ENCODE measurements at regions not wholly inside any gene's neighbourhood (a gene's known extent, or its start where the extent isn't known, plus 50 kb on each side); places are given as distances from the start of the nearest gene placed in this dataset.

DNA sequence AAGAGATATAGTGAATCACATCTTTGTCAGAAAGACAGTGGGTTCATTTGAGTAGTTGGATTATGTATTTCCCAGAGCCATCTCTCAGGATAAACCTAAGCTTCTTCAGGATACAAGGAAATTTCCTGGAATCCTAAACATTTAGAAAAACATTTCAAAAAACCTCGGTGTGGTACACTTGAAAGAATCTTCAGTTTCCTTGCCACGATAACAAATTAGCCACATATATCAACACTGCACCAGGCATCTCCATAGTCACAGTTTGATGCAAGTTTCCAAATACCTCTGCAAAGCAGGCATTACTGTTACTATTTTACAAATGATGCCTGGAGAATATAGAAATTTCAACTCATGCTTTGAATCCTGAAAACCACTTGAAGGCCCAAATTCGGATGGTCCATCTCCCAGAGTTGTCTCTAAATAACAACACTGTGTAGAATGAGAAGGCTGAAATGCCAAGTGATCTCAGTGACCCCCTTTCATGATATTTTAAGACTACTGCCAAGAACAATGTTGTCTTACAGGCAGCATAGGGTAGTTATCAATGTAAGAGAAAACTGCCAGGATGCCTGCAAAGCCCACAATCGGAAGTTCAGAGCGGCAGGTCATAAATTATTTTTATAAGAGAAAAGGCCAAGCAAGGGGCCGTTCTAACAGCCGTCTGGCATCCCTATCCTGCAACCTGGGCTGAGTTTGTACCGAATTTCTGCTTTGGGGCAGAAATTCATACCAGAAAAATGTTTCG is 307.9 kb downstream of the TXNL1 start:
- intact Hi-C loops (cut with DNase I) = no loop called here
- no peak for TF ChIP-seq POLR2A (IDR thresholded peaks at IDR 0.05)
- TF ChIP-seq, protein P1, sequence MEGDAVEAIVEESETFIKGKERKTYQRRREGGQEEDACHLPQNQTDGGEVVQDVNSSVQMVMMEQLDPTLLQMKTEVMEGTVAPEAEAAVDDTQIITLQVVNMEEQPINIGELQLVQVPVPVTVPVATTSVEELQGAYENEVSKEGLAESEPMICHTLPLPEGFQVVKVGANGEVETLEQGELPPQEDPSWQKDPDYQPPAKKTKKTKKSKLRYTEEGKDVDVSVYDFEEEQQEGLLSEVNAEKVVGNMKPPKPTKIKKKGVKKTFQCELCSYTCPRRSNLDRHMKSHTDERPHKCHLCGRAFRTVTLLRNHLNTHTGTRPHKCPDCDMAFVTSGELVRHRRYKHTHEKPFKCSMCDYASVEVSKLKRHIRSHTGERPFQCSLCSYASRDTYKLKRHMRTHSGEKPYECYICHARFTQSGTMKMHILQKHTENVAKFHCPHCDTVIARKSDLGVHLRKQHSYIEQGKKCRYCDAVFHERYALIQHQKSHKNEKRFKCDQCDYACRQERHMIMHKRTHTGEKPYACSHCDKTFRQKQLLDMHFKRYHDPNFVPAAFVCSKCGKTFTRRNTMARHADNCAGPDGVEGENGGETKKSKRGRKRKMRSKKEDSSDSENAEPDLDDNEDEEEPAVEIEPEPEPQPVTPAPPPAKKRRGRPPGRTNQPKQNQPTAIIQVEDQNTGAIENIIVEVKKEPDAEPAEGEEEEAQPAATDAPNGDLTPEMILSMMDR (IDR thresholded peaks at IDR 0.05) = no peak
- no peak for DNase-seq

DNA sequence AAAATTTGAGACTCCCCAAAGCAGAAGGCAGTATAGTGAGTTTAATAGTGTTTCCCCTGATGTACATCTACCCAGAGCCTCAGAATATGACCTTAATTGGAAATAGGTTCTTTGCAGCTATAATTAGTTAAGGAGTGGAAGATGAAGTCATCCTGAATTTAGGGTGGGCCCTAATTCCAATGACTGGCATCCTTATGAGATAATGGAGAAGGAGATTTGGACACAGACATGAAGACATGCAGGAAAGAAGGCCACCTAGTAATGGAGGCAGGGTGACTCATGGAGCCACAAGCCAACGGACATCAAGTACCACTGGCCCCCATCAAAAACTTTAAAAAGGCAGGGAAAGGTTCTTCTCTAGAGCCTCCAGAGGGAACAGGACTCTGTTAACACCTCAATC is 308.9 kb downstream of the TXNL1 start:
- Histone ChIP-seq H3K27me3 (no peaks in the 10 kb centered on the region), H3K36me3 (no peaks in the 10 kb centered on the region), H3K4me3 (no peak overlapping the region), H3K4me1 (peaks cover 0 to 15% (median 0%) of the 10 kb centered on the region in 12 donors), H3K27ac (no peak overlapping the region), H3K9me3 (no peaks in the 10 kb centered on the region)
- DNase-seq = no peak
- no peak for ATAC-seq
- intact Hi-C loops (cut with DNase I) = loop anchor here in 1 of 10 donors (10.0 kb wide), 1 partner anchor 455 kb away; no protein-coding TSS in a partner anchor
- TF ChIP-seq, protein P1 (IDR thresholded peaks at IDR 0.05) = no peak
- no peak for TF ChIP-seq POLR2A (IDR thresholded peaks at IDR 0.05)
- 89 to 97% (median 94%) methylated on average over 1 of the region's 1 CpG for WGBS, 4 donors

More for the DNA sequence above, 307.9 kb downstream of the TXNL1 start:
- 63 to 80% (median 74%) methylated on average over 9 of the region's 9 CpGs for WGBS, 4 donors
- H3K9me3 ChIP-seq = no peaks in the 10 kb centered on the region
- peaks cover 0 to 15% (median 0%) of the 10 kb centered on the region in 12 donors for H3K4me1 ChIP-seq
- H3K27me3 ChIP-seq = no peaks in the 10 kb centered on the region
- H3K27ac ChIP-seq = no peak overlapping the region
- no peak for ATAC-seq
- no peaks in the 10 kb centered on the region for H3K36me3 ChIP-seq
- no peak overlapping the region for H3K4me3 ChIP-seq

DNA sequence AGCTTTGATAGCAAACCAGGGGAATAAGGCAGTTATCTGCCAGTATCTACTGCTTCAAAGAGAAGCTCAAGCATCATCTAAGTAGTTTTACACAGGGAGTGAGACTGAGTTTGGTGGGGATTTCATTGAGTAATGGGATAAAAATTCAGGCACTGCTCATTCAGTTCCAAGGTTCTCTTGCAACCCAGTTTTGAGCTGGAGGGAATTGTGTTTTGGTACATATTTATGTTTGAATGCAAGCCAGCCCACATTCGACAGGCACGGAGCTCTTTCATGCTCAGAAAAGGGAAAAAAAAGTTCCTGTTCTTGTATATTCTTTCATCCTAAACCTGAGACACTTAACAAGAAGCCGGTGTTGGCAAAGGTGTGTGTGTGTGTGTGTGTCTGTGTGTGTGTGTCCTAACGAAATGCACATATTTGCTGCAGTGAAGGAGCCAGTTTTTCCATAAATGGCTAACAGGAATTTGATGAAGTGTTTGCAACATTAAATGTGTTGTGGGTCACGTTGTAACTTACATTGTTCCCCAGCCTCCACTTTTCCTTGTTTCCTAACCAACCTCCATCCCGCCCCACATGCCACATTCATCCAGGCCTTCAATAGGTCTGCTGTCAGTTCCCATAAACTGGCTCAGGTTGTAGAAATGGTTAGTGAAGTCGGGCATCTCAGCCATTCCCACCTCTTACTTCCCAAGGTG is 311.1 kb downstream of the TXNL1 start:
- no peak for TF ChIP-seq POLR2A (IDR thresholded peaks at IDR 0.05)
- TF ChIP-seq, protein P1 (IDR thresholded peaks at IDR 0.05) = no peak
- intact Hi-C loops (cut with DNase I) = loop anchor here in 1 of 10 donors (10.0 kb wide), 1 partner anchor 453 kb away; no protein-coding TSS in a partner anchor

More for the DNA sequence above, 311.1 kb downstream of the TXNL1 start:
- Histone ChIP-seq H3K36me3 (no peaks in the 10 kb centered on the region), H3K9me3 (no peaks in the 10 kb centered on the region), H3K27ac (no peak overlapping the region), H3K4me3 (no peak overlapping the region), H3K4me1 (peaks cover 0 to 17% (median 7%) of the 10 kb centered on the region in 12 donors), H3K27me3 (no peaks in the 10 kb centered on the region)
- DNase-seq (no peak), ATAC-seq (peak in 1 of 4 donors; percentile 14)
- 73 to 83% (median 80%) methylated on average over 7 of the region's 7 CpGs for WGBS, 4 donors
